Neural cell (in vitro differentiated cells): ENCODE measurements at regions not wholly inside any gene's neighbourhood (a gene's known extent, or its start where the extent isn't known, plus 50 kb on each side); places are given as distances from the start of the nearest gene placed in this dataset.

ENCODE experiments used
- H2AFZ ChIP-seq: fragments of 200-600, 300-800 bp; sonication (generic), shearing (Covaris generic); 2 replicates; pipeline ENCODE4 v1.6.0; 2014; ENCODE audit warnings: low read depth, mild to moderate bottlenecking, antibody characterized with exemption, low read length, moderate library complexity
- H3F3A ChIP-seq: fragments of 200-600 bp; shearing (Covaris generic); 2 replicates; pipeline ENCODE4 v1.6.1; 2016; ENCODE audit warnings: mild to moderate bottlenecking, moderate library complexity, mixed read lengths, antibody characterized with exemption, low read length; ENCODE audit not compliant: insufficient read depth, poor library complexity, severe bottlenecking
- H3K27ac ChIP-seq: fragments of 200-600, 300-800 bp; sonication (generic), shearing (Covaris generic); 2 replicates; pipeline ENCODE4 v1.5.1; 2014; ENCODE audit warnings: mild to moderate bottlenecking, low read length, moderate library complexity
- H3K27me3 ChIP-seq: fragments of 300-800, 200-600 bp; sonication (generic), shearing (Covaris generic); 2 replicates; pipeline ENCODE4 v1.6.0; 2014; ENCODE audit warnings: mild to moderate bottlenecking, low read depth, low read length, moderate library complexity; ENCODE audit not compliant: insufficient read depth
- H3K36me3 ChIP-seq: fragments of 300-800, 200-600 bp; sonication (generic), shearing (Covaris generic); 2 replicates; pipeline ENCODE4 v1.5.1; 2014; ENCODE audit warnings: mild to moderate bottlenecking, antibody characterized with exemption, low read length, moderate library complexity; ENCODE audit not compliant: insufficient read depth
- H3K4me2 ChIP-seq: fragments of 300-800, 200-600 bp; sonication (generic), shearing (Covaris generic); 2 replicates; pipeline ENCODE4 v1.6.0; 2014; ENCODE audit warnings: mild to moderate bottlenecking, low read length
- H3K4me3 ChIP-seq: fragments of 300-800, 200-600 bp; sonication (generic), shearing (Covaris generic); 2 replicates; pipeline ENCODE4 v1.5.1; 2014; ENCODE audit warnings: mild to moderate bottlenecking, low read length, moderate library complexity
- H3K79me2 ChIP-seq: fragments of 200-600 bp; shearing (Covaris generic); replicated peaks from 2 replicates; pipeline ENCODE4 v1.6.0; 2014; ENCODE audit warnings: mild to moderate bottlenecking, low read length, moderate library complexity; ENCODE audit not compliant: insufficient read depth
- H3K9ac ChIP-seq: fragments of 300-800, 200-600 bp; sonication (generic), shearing (Covaris generic); 2 replicates; pipeline ENCODE4 v1.6.1; 2016; ENCODE audit warnings: mild to moderate bottlenecking, low read length, mixed read lengths
- H3K9me2 ChIP-seq: fragments of 200-600 bp; shearing (Covaris generic); 2 replicates; pipeline ENCODE4 v1.6.1; 2016; ENCODE audit warnings: mild to moderate bottlenecking, low read length, mixed read lengths; ENCODE audit not compliant: insufficient read depth
- H3K9me3 ChIP-seq: fragments of 200-600, 300-800 bp; sonication (generic), shearing (Covaris generic); 2 replicates; pipeline ENCODE4 v1.6.1; 2016; ENCODE audit warnings: mild to moderate bottlenecking, mixed run types, low read length, moderate library complexity, mixed read lengths
- H4K20me1 ChIP-seq: fragments of 200-600 bp; shearing (Covaris generic); 2 replicates; pipeline ENCODE4 v1.6.1; 2016; ENCODE audit warnings: mild to moderate bottlenecking, mixed run types; ENCODE audit not compliant: insufficient read depth
- EP300 ChIP-seq: fragments of 450-650 bp; conservative IDR thresholded peaks from 2 replicates; pipeline ENCODE4 v1.6.1; 2014; ENCODE audit warnings: antibody characterized with exemption, mild to moderate bottlenecking, moderate library complexity; ENCODE audit not compliant: poor library complexity, severe bottlenecking
- EZH2 ChIP-seq: fragments of 200-600, 300-800 bp; shearing (Covaris generic), sonication (generic); IDR thresholded peaks from 2 replicates; pipeline ENCODE4 v1.6.1; 2014; ENCODE audit warnings: antibody characterized with exemption, low read length, borderline replicate concordance, mild to moderate bottlenecking; ENCODE audit not compliant: insufficient read depth, poor library complexity, severe bottlenecking
- MXI1 ChIP-seq: fragments of 450-650 bp; conservative IDR thresholded peaks from 2 replicates; pipeline ENCODE4 v1.6.1; 2014; ENCODE audit warnings: antibody characterized with exemption, mild to moderate bottlenecking; ENCODE audit not compliant: poor library complexity, severe bottlenecking
- POLR2AphosphoS5 ChIP-seq: IDR thresholded peaks from 2 replicates; pipeline ENCODE4 v1.6.1; 2012
- RAD21 ChIP-seq: fragments of 450-650 bp; conservative IDR thresholded peaks from 2 replicates; pipeline ENCODE4 v1.6.1; 2014; ENCODE audit warnings: antibody characterized with exemption, mild to moderate bottlenecking, moderate library complexity
- SMC3 ChIP-seq: fragments of 450-650 bp; conservative IDR thresholded peaks from 2 replicates; pipeline ENCODE4 v1.6.1; 2014; ENCODE audit warnings: antibody characterized with exemption, mild to moderate bottlenecking, moderate library complexity; ENCODE audit not compliant: poor library complexity
- TAF1 ChIP-seq: IDR thresholded peaks from 2 replicates; pipeline ENCODE4 v1.6.1; 2012; ENCODE audit warnings: low read depth
- TF ChIP-seq, protein P1 (sequence below): IDR thresholded peaks from 2 replicates; pipeline ENCODE4 v1.6.1; 2012; ENCODE audit warnings: borderline replicate concordance
- TF ChIP-seq, protein P2 (sequence below): fragments of 450-650 bp; IDR thresholded peaks from 2 replicates; pipeline ENCODE4 v1.5.1; 2014; ENCODE audit warnings: antibody characterized with exemption, mild to moderate bottlenecking, moderate library complexity; ENCODE audit not compliant: poor library complexity, severe bottlenecking

DNA sequence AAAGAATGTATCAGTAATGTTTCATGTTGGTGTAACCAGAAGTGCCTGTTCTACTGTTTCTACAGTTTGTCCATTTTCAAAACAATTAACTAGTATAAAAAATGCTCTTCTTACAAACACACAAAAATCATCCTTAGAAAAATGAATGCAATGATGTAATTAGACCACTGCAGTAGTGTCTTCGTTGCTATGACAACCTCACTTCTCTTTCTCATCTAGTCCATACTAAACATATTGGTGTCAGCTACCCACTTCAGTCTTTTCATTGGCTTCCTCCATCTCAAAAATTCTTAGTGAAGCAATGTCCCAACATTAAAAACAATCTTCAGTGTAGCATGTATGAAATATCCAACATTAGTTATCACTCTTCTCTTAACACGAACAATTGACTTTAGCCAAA, 1265.8 kb downstream of the REEP3 start:
- no peak overlapping the region for H3K4me2 ChIP-seq
- H3K4me3 ChIP-seq: no peak overlapping the region
- H3K27ac ChIP-seq: no peak overlapping the region
- no peaks in the 10 kb centered on the region for H3K79me2 ChIP-seq
- H3K9ac ChIP-seq: no peak overlapping the region
- TF ChIP-seq EP300 (no peak), RAD21 (no peak), SMC3 (no peak), POLR2AphosphoS5 (no peak), EZH2 (no peak), TAF1 (no peak)
- TF ChIP-seq, protein P1, sequence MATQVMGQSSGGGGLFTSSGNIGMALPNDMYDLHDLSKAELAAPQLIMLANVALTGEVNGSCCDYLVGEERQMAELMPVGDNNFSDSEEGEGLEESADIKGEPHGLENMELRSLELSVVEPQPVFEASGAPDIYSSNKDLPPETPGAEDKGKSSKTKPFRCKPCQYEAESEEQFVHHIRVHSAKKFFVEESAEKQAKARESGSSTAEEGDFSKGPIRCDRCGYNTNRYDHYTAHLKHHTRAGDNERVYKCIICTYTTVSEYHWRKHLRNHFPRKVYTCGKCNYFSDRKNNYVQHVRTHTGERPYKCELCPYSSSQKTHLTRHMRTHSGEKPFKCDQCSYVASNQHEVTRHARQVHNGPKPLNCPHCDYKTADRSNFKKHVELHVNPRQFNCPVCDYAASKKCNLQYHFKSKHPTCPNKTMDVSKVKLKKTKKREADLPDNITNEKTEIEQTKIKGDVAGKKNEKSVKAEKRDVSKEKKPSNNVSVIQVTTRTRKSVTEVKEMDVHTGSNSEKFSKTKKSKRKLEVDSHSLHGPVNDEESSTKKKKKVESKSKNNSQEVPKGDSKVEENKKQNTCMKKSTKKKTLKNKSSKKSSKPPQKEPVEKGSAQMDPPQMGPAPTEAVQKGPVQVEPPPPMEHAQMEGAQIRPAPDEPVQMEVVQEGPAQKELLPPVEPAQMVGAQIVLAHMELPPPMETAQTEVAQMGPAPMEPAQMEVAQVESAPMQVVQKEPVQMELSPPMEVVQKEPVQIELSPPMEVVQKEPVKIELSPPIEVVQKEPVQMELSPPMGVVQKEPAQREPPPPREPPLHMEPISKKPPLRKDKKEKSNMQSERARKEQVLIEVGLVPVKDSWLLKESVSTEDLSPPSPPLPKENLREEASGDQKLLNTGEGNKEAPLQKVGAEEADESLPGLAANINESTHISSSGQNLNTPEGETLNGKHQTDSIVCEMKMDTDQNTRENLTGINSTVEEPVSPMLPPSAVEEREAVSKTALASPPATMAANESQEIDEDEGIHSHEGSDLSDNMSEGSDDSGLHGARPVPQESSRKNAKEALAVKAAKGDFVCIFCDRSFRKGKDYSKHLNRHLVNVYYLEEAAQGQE: no peak
- TF ChIP-seq, protein P2, sequence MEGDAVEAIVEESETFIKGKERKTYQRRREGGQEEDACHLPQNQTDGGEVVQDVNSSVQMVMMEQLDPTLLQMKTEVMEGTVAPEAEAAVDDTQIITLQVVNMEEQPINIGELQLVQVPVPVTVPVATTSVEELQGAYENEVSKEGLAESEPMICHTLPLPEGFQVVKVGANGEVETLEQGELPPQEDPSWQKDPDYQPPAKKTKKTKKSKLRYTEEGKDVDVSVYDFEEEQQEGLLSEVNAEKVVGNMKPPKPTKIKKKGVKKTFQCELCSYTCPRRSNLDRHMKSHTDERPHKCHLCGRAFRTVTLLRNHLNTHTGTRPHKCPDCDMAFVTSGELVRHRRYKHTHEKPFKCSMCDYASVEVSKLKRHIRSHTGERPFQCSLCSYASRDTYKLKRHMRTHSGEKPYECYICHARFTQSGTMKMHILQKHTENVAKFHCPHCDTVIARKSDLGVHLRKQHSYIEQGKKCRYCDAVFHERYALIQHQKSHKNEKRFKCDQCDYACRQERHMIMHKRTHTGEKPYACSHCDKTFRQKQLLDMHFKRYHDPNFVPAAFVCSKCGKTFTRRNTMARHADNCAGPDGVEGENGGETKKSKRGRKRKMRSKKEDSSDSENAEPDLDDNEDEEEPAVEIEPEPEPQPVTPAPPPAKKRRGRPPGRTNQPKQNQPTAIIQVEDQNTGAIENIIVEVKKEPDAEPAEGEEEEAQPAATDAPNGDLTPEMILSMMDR: no peak
- no peaks in the 10 kb centered on the region for H3K36me3 ChIP-seq
- H3K9me3 ChIP-seq: no peaks in the 10 kb centered on the region
- H2AFZ ChIP-seq: no peak overlapping the region
- H3K9me2 ChIP-seq: no peaks in the 10 kb centered on the region
- no peaks in the 10 kb centered on the region for H3K27me3 ChIP-seq
- no peaks in the 10 kb centered on the region for H4K20me1 ChIP-seq
- H3F3A ChIP-seq: no peaks in the 10 kb centered on the region

DNA sequence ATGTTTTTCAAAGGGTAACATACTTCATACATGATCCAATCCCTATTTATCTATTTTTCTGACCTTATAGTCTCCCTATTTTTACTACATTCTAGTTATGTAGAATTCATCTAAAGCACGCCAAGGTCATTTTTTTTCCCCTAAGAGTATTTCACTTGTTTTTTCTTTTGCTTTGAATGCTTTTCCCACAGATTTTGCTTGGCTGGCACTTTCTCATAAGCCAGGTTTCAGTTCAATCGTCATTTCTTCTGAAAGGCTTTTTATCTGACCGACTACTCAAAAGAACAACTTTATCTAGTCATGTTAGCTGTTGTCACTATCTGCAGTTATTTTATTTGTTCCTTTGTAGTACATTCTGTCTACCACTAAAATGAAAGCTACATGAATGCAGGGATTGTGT, 1274.6 kb downstream of the REEP3 start:
- no peak overlapping the region for H3K27ac ChIP-seq
- TF ChIP-seq, protein P2: no peak
- TF ChIP-seq MXI1 (no peak), TAF1 (no peak), RAD21 (no peak), EZH2 (no peak), POLR2AphosphoS5 (no peak), EP300 (no peak)

More for the DNA sequence above, 1274.6 kb downstream of the REEP3 start:
- no peaks in the 10 kb centered on the region for H4K20me1 ChIP-seq
- no peak overlapping the region for H3K9ac ChIP-seq
- H3K4me3 ChIP-seq: no peak overlapping the region
- no peaks in the 10 kb centered on the region for H3K9me2 ChIP-seq
- no peaks in the 10 kb centered on the region for H3K79me2 ChIP-seq
- no peak overlapping the region for H2AFZ ChIP-seq
- no peaks in the 10 kb centered on the region for H3K36me3 ChIP-seq
- H3K27me3 ChIP-seq: no peaks in the 10 kb centered on the region
- H3K9me3 ChIP-seq: no peaks in the 10 kb centered on the region
- no peaks in the 10 kb centered on the region for H3F3A ChIP-seq
- no peak overlapping the region for H3K4me2 ChIP-seq
